Tongue (tissue), 1 donor: ENCODE measurements at regions not wholly inside any gene's neighbourhood (a gene's known extent, or its start where the extent isn't known, plus 50 kb on each side); places are given as distances from the start of the nearest gene placed in this dataset.
"Not testable (repeated sequence)": the region's sequence is repeated elsewhere in the genome, so short reads cannot be mapped to it uniquely, and the experiment has no call there.

ENCODE experiments used
- DNase-seq: peaks from one replicate; pipeline ENCODE4 v3.0.0-alpha.2; 2015

- no peak for DNase-seq
Measured at GRCh38 chr1:217921126-217921904, 290.2 kb downstream of the SPATA17 start.

- peak; percentile 5 for DNase-seq
Measured at GRCh38 chr1:217924924-217925323, 293.8 kb downstream of the SPATA17 start.

- DNase-seq, result peak; percentile 14
Measured at GRCh38 chr1:217929213-217929885, 298.2 kb downstream of the SPATA17 start.

GRCh38 chr1:217943361-217943760 is 312.2 kb downstream of the SPATA17 start:
- DNase-seq, result no peak

GRCh38 chr1:217944550-217944949 is 313.4 kb downstream of the SPATA17 start:
- no peak for DNase-seq

GRCh38 chr1:217946511-217946910 is 315.4 kb downstream of the SPATA17 start:
- no peak for DNase-seq

- no peak for DNase-seq
Measured at GRCh38 chr1:217948741-217949140, 317.6 kb downstream of the SPATA17 start.

- no peak for DNase-seq
Measured at GRCh38 chr1:217953330-217953729, 322.2 kb downstream of the SPATA17 start.

- DNase-seq, result no peak
Measured at GRCh38 chr1:217953922-217954321, 322.8 kb downstream of the SPATA17 start.

GRCh38 chr1:217955723-217956122 is 324.6 kb downstream of the SPATA17 start:
- DNase-seq, result no peak

- no peak for DNase-seq
Measured at GRCh38 chr1:217965156-217965786, 319.8 kb upstream of the RRP15 start.

- no peak for DNase-seq
Measured at GRCh38 chr1:217968085-217968484, 317.0 kb upstream of the RRP15 start.

GRCh38 chr1:217969428-217969827 is 315.7 kb upstream of the RRP15 start:
- DNase-seq, result no peak

GRCh38 chr1:217977943-217978342 is 307.1 kb upstream of the RRP15 start:
- DNase-seq, result no peak

GRCh38 chr1:217981430-217981829 is 303.7 kb upstream of the RRP15 start:
- no peak for DNase-seq

- peak; percentile 64 for DNase-seq
Measured at GRCh38 chr1:217982331-217983050, 302.6 kb upstream of the RRP15 start.

GRCh38 chr1:217983051-217983375 is 302.1 kb upstream of the RRP15 start:
- DNase-seq, result no peak

GRCh38 chr1:217985641-217986040 is 299.5 kb upstream of the RRP15 start:
- DNase-seq, result no peak

- DNase-seq, result no peak
Measured at GRCh38 chr1:217989510-217989909, 295.6 kb upstream of the RRP15 start.

GRCh38 chr1:217993439-217993838 is 291.7 kb upstream of the RRP15 start:
- DNase-seq, result no peak

GRCh38 chr1:218008296-218008695 is 276.8 kb upstream of the RRP15 start:
- DNase-seq, result not testable (repeated sequence)

GRCh38 chr1:218015106-218015505 is 270.0 kb upstream of the RRP15 start:
- DNase-seq, result not testable (repeated sequence)

GRCh38 chr1:218024211-218024720 is 260.8 kb upstream of the RRP15 start:
- no peak for DNase-seq
